MM.1S (cell line): ENCODE measurements at regions not wholly inside any gene's neighbourhood (a gene's known extent, or its start where the extent isn't known, plus 50 kb on each side); places are given as distances from the start of the nearest gene placed in this dataset.

Experiments
- DNase-seq: peaks from one replicate; pipeline ENCODE4 v3.0.0-alpha.2; 2015
- H2AFZ ChIP-seq: fragments of 300-600 bp; sonication (generic); 2 replicates; pipeline ENCODE4 v1.6.0; 2016; ENCODE audit warnings: antibody characterized with exemption, low read length
- H3F3A ChIP-seq: fragments of 300-600 bp; sonication (generic); 2 replicates; pipeline ENCODE4 v1.6.1; 2016; ENCODE audit warnings: mild to moderate bottlenecking, antibody characterized with exemption, low read length, moderate library complexity, mixed read lengths; ENCODE audit not compliant: insufficient read depth
- H3K27ac ChIP-seq: fragments of 300-600 bp; sonication (generic); 2 replicates; pipeline ENCODE4 v1.5.1; 2016; ENCODE audit warnings: mild to moderate bottlenecking, low read length
- H3K27me3 ChIP-seq: fragments of 300-600 bp; sonication (generic); replicated peaks from 2 replicates; pipeline ENCODE4 v1.6.0; 2016; ENCODE audit warnings: low read length; ENCODE audit not compliant: insufficient read depth
- H3K36me3 ChIP-seq: fragments of 300-600 bp; sonication (generic); replicated peaks from 2 replicates; pipeline ENCODE4 v1.6.1; 2016; ENCODE audit warnings: mild to moderate bottlenecking, low read length, mixed read lengths; ENCODE audit not compliant: insufficient read depth
- H3K4me1 ChIP-seq: fragments of 300-600 bp; sonication (generic); 2 replicates; pipeline ENCODE4 v1.6.1; 2016; ENCODE audit warnings: low read length, mixed read lengths
- H3K4me2 ChIP-seq: fragments of 300-600 bp; sonication (generic); 2 replicates; pipeline ENCODE4 v1.6.0; 2016; ENCODE audit warnings: low read depth, low read length
- H3K4me3 ChIP-seq: fragments of 300-600 bp; sonication (generic); 2 replicates; pipeline ENCODE4 v1.5.1; 2016; ENCODE audit warnings: low read length, mixed read lengths
- H3K79me2 ChIP-seq: fragments of 300-600 bp; sonication (generic); 2 replicates; pipeline ENCODE4 v1.6.1; 2016; ENCODE audit warnings: mixed run types, low read length, mixed read lengths
- H3K9ac ChIP-seq: fragments of 300-600 bp; sonication (generic); 2 replicates; pipeline ENCODE4 v1.6.1; 2016; ENCODE audit warnings: low read length, mixed read lengths
- H3K9me2 ChIP-seq: fragments of 300-600 bp; sonication (generic); replicated peaks from 2 replicates; pipeline ENCODE4 v1.6.1; 2016; ENCODE audit warnings: mild to moderate bottlenecking, low read length, mixed read lengths; ENCODE audit not compliant: insufficient read depth
- H3K9me3 ChIP-seq: fragments of 300-600 bp; sonication (generic); replicated peaks from 2 replicates; pipeline ENCODE4 v1.6.1; 2016; ENCODE audit warnings: mild to moderate bottlenecking, low read length, mixed read lengths; ENCODE audit not compliant: insufficient read depth
- H4K20me1 ChIP-seq: fragments of 300-600 bp; sonication (generic); 2 replicates; pipeline ENCODE4 v1.6.1; 2016; ENCODE audit warnings: mild to moderate bottlenecking, low read length, moderate library complexity, mixed read lengths; ENCODE audit not compliant: insufficient read depth
- CTCF ChIP-seq: fragments of 300-600 bp; sonication (generic); IDR thresholded peaks from 2 replicates; pipeline ENCODE4 v1.5.1; 2016; ENCODE audit warnings: antibody characterized with exemption, low read length, mixed read lengths
- EZH2 ChIP-seq: fragments of 300-600 bp; sonication (generic); optimal IDR thresholded peaks from 2 replicates; pipeline ENCODE3; 2017; ENCODE audit warnings: low read depth, mild to moderate bottlenecking, antibody characterized with exemption, low read length, mixed read lengths
- EZH2phosphoT487 ChIP-seq: fragments of 300-600 bp; sonication (generic); IDR thresholded peaks from 2 replicates; pipeline ENCODE4 v1.6.1; 2018; ENCODE audit warnings: antibody characterized with exemption, low read length

DNA sequence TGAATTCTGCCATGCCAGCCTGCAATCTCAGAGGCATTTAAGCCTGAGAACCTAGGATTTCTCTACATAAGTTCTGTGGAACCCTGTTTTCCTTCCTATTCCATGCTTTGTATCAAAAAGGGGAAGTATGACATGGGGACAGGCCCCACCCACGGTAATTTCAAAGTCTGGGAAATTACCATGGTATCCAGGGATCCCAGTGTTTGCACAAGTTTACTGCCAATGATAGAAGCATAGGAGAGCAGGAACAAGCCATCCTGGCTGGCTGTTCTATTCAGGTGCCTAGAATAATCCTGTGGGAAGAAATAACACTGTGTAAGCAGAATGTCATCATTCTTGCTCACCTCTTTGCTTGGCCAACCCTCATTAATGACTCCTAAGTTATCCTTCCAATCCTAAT, 53.8 kb upstream of the ATP1B1 start:
- Histone ChIP-seq H3F3A (no peaks in the 10 kb centered on the region), H3K9ac (no peak overlapping the region), H3K9me2 (no peaks in the 10 kb centered on the region), H3K27ac (no peak overlapping the region), H4K20me1 (no peaks in the 10 kb centered on the region), H3K27me3 (no peaks in the 10 kb centered on the region), H3K4me1 (no peaks in the 10 kb centered on the region), H3K36me3 (no peaks in the 10 kb centered on the region), H3K4me2 (no peak overlapping the region), H3K79me2 (no peaks in the 10 kb centered on the region), H3K9me3 (no peaks in the 10 kb centered on the region), H3K4me3 (no peak overlapping the region), H2AFZ (no peak overlapping the region)
- DNase-seq = no peak
- TF ChIP-seq CTCF (no peak), EZH2phosphoT487 (no peak), EZH2 (no peak)

DNA sequence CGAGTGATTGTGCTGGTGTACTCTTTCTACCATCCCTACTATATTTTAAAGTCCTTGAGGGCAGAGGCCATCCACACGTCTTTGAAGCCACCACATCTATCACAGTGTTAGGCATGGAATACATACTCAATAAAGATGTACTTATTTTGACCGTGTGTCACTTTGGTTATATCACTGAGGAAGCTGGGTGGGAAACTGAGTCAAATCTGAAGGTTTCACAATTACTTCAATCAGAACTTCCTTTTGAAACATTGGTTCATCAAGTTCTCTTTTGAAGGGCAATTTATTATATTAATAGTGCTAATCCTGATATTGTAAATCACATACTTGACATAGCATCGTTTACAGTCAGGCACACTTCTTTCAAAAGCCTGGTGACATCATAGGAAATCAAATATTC, 53.3 kb upstream of the ATP1B1 start:
- Histone ChIP-seq H4K20me1 (no peaks in the 10 kb centered on the region), H3K4me1 (no peaks in the 10 kb centered on the region), H3K36me3 (no peaks in the 10 kb centered on the region), H3K9ac (no peak overlapping the region), H3K27me3 (no peaks in the 10 kb centered on the region), H3K4me3 (no peak overlapping the region), H3K9me3 (no peaks in the 10 kb centered on the region), H3F3A (no peaks in the 10 kb centered on the region), H3K27ac (no peak overlapping the region), H3K9me2 (no peaks in the 10 kb centered on the region), H2AFZ (no peak overlapping the region), H3K4me2 (no peak overlapping the region), H3K79me2 (no peaks in the 10 kb centered on the region)
- no peak for TF ChIP-seq CTCF
- TF ChIP-seq EZH2 = no peak
- no peak for TF ChIP-seq EZH2phosphoT487
- no peak for DNase-seq
